PC-3 (cell line): ENCODE measurements at regions not wholly inside any gene's neighbourhood (a gene's known extent, or its start where the extent isn't known, plus 50 kb on each side); places are given as distances from the start of the nearest gene placed in this dataset.

ENCODE experiments used
- CTCF ChIP-seq: fragments of 300-600 bp; sonication (generic); conservative IDR thresholded peaks from 2 replicates; pipeline ENCODE4 v1.5.1; 2017; ENCODE audit warnings: antibody characterized with exemption, low read depth, mild to moderate bottlenecking, low read length
- EZH2 ChIP-seq: fragments of 300-600 bp; sonication (generic); IDR thresholded peaks from one replicate; pipeline ENCODE4 v1.6.1; 2017; ENCODE audit warnings: antibody characterized with exemption, mild to moderate bottlenecking, low read length; ENCODE audit not compliant: unreplicated experiment

GRCh38 chr4:163588532-163588931, 94.0 kb downstream of the TMA16 start:
- TF ChIP-seq CTCF (no peak), EZH2 (no peak)
